ENCODE measurements at regions not wholly inside any gene's neighbourhood (a gene's known extent, or its start where the extent isn't known, plus 50 kb on each side); places are given as distances from the start of the nearest gene placed in this dataset.

DNA sequence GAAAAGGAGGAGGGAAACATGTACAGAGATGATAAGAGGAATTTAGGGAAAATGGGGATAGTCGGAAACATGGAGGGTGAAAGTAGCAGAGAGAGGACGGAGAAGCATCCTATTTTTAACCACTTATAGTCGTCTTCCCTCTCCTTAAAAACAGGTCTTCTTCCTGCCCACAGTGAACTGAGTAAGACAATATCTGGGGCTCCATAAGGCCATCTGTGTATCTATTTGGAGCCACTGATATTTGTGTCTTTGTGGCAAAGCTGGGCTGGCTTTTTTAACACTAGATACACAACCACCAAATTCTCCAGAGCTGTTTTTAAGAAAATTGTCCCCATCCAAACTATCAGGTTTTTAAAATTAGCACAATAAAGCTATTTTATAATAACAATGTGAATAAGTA lies 109.5 kb upstream of the RAP1B start:
- TF ChIP-seq, protein P1, sequence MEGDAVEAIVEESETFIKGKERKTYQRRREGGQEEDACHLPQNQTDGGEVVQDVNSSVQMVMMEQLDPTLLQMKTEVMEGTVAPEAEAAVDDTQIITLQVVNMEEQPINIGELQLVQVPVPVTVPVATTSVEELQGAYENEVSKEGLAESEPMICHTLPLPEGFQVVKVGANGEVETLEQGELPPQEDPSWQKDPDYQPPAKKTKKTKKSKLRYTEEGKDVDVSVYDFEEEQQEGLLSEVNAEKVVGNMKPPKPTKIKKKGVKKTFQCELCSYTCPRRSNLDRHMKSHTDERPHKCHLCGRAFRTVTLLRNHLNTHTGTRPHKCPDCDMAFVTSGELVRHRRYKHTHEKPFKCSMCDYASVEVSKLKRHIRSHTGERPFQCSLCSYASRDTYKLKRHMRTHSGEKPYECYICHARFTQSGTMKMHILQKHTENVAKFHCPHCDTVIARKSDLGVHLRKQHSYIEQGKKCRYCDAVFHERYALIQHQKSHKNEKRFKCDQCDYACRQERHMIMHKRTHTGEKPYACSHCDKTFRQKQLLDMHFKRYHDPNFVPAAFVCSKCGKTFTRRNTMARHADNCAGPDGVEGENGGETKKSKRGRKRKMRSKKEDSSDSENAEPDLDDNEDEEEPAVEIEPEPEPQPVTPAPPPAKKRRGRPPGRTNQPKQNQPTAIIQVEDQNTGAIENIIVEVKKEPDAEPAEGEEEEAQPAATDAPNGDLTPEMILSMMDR (IDR thresholded peaks at IDR 0.05; ENCODE audit: low read length), result no peak
- no peak for TF ChIP-seq EZH2phosphoT487 (IDR thresholded peaks at IDR 0.05; ENCODE audit: low read length)

Measured in MM.1S (cell line).